K562 (cell line): ENCODE measurements at regions not wholly inside any gene's neighbourhood (a gene's known extent, or its start where the extent isn't known, plus 50 kb on each side); places are given as distances from the start of the nearest gene placed in this dataset.

Experiments used
- ATAC-seq: fragments of 200-7000 bp; cut with Tn5 transposase; 3 replicates; pipeline ENCODE4 v1.9.1; 2020; ENCODE audit warnings: moderate library complexity
- BruUV-seq: library from RNA; stranded (reverse); fragments of 400-500 nt; replicated peaks from 2 replicates; lab custom pipeline; 2021; lab: Mats Ljungman, UMichigan
- CTCF ChIA-PET: fragments of 300-600 bp; formaldehyde crosslinking; extraction: SDS; loops from one replicate; lab custom pipeline; 2021; ENCODE audit warnings: low intra/inter-chr PET ratio; lab: Yijun Ruan, JAX
- POLR2A ChIA-PET: fragments of 300-600, 350-650 bp; sonication (Branson Sonifier 250); formaldehyde crosslinking; extraction: SDS; loops from one replicate; lab custom pipeline; 2021; ENCODE audit warnings: antibody characterized with exemption, inconsistent platforms; lab: Yijun Ruan, JAX
- DNase-seq, 4 experiments: peaks; one replicate each; pipeline versions ENCODE4 v3.0.0 to v3.0.0-alpha.2; 2011 to 2018; ENCODE audit warnings: low spot score in 3 of 4, mixed read lengths in 3 of 4; ENCODE audit errors: extremely low read depth in 1 of 4
- FAIRE-seq: peaks from 2 replicates; lab custom pipeline; 2011; peaks lifted over from hg19 to GRCh38; lab: Jason Lieb, UNC
- H2AFZ ChIP-seq: 2 replicates; pipeline ENCODE4 v1.6.0; 2011; ENCODE audit warnings: low read depth, low read length, control low read depth, inconsistent platforms
- H3K27ac ChIP-seq: fragments of 200-600 bp; 3 replicates; pipeline ENCODE4 v1.8.0; 2011; ENCODE audit warnings: low read depth, mild to moderate bottlenecking, control low read depth, inconsistent platforms, low read length, moderate library complexity, mixed read lengths; ENCODE audit errors: extremely low read depth
- H3K27me3 ChIP-seq, 2 experiments: fragments of 300-600 bp in 1 of 2; 2 replicates in 1 of 2; 3 replicates in 1 of 2; pipeline versions ENCODE4 v1.6.0 to v1.8.0; 2011; ENCODE audit warnings: inconsistent platforms in 2 of 2, low read length in 2 of 2, mild to moderate bottlenecking in 1 of 2, mixed read lengths in 1 of 2, moderate library complexity in 1 of 2; ENCODE audit not compliant: control insufficient read depth in 2 of 2, insufficient read depth in 2 of 2
- H3K36me3 ChIP-seq: fragments of 300-600 bp; 3 replicates; pipeline ENCODE4 v1.8.0; 2011; ENCODE audit warnings: mild to moderate bottlenecking, low read length, inconsistent platforms; ENCODE audit not compliant: control insufficient read depth, insufficient read depth
- H3K4me1 ChIP-seq, 2 experiments: fragments of 200-600 bp in 1 of 2; replicated peaks in 1 of 2; 2 replicates in 1 of 2; 3 replicates in 1 of 2; pipeline versions ENCODE4 v1.5.1 to v1.8.0; 2011; ENCODE audit warnings: inconsistent platforms in 2 of 2, low read length in 2 of 2, mild to moderate bottlenecking in 1 of 2, mixed read lengths in 1 of 2, moderate library complexity in 1 of 2; ENCODE audit not compliant: control insufficient read depth in 2 of 2, insufficient read depth in 2 of 2
- H3K4me2 ChIP-seq: 2 replicates; pipeline ENCODE4 v1.6.1; 2011; ENCODE audit warnings: low read length, control low read depth, inconsistent platforms, mixed read lengths; ENCODE audit not compliant: insufficient read depth
- H3K4me3 ChIP-seq: fragments of 200-600 bp; sonication (generic), shearing (Covaris generic); 2 replicates; pipeline ENCODE4 v1.5.1; 2016; ENCODE audit warnings: control low read depth, inconsistent platforms
- H3K79me2 ChIP-seq: fragments of 200-600 bp; 3 replicates; pipeline ENCODE4 v1.8.0; 2011; ENCODE audit warnings: low read length, inconsistent platforms; ENCODE audit not compliant: control insufficient read depth, insufficient read depth
- H3K9ac ChIP-seq, 2 experiments: 2 replicates each; pipeline versions ENCODE4 v1.6.0 to v1.6.1; 2011; ENCODE audit warnings: low read depth in 2 of 2, low read length in 2 of 2, control low read depth in 1 of 2, inconsistent platforms in 1 of 2, mild to moderate bottlenecking in 1 of 2, mixed read lengths in 1 of 2; ENCODE audit not compliant: insufficient read depth in 1 of 2
- H3K9me1 ChIP-seq: one replicate; pipeline ENCODE4 v1.6.0; 2011; ENCODE audit warnings: inconsistent platforms, mild to moderate bottlenecking, low read length, moderate library complexity; ENCODE audit not compliant: control insufficient read depth, insufficient read depth
- H3K9me3 ChIP-seq: replicated peaks from 2 replicates; pipeline ENCODE4 v1.5.1; 2011; ENCODE audit warnings: low read depth, low read length, inconsistent platforms; ENCODE audit not compliant: control insufficient read depth, insufficient read depth
- H4K20me1 ChIP-seq: replicated peaks from 2 replicates; pipeline ENCODE4 v1.6.1; 2011; ENCODE audit warnings: low read length, inconsistent platforms, mixed read lengths; ENCODE audit not compliant: control insufficient read depth, insufficient read depth
- COPS2 ChIP-seq: fragments of 450-650 bp; conservative IDR thresholded peaks from 2 replicates; pipeline ENCODE4 v1.6.1; 2016; ENCODE audit warnings: mild to moderate bottlenecking, moderate library complexity
- DIDO1 ChIP-seq: fragments of 450-650 bp; IDR thresholded peaks from 2 replicates; pipeline ENCODE4 v1.6.1; 2016; ENCODE audit warnings: low read depth, missing biosample characterization, missing genetic modification characterization
- KAT8 ChIP-seq: fragments of 450-650 bp; IDR thresholded peaks from 2 replicates; pipeline ENCODE4 v1.6.1; 2016; ENCODE audit warnings: low read depth, mild to moderate bottlenecking
- MEF2A ChIP-seq: IDR thresholded peaks from 2 replicates; pipeline ENCODE4 v1.6.1; 2011; ENCODE audit warnings: low read depth, mild to moderate bottlenecking, low read length, moderate library complexity; ENCODE audit not compliant: control insufficient read depth
- MTF1 ChIP-seq: fragments of 250-450 bp; sonication (Bioruptor Pico); IDR thresholded peaks from 2 replicates; pipeline ENCODE4 v1.9.0; 2021; ENCODE audit warnings: moderate library complexity, mild to moderate bottlenecking, inconsistent platforms, borderline replicate concordance
- MYBL2 ChIP-seq, 2 experiments: fragments of 450-650 bp in 1 of 2; sonication (generic) in 1 of 2; formaldehyde crosslinking in 1 of 2; IDR thresholded peaks; 2 replicates each; pipeline versions ENCODE4 v1.6.1 to v1.8.1; 2017 to 2022; ENCODE audit warnings: borderline replicate concordance in 1 of 2, inconsistent platforms in 1 of 2, low read depth in 1 of 2, mild to moderate bottlenecking in 1 of 2, missing genetic modification reagents in 1 of 2, moderate library complexity in 1 of 2
- NFRKB ChIP-seq: fragments of 450-650 bp; IDR thresholded peaks from 2 replicates; pipeline ENCODE4 v1.6.1; 2016; ENCODE audit warnings: low read depth
- PURB ChIP-seq: sonication (generic); formaldehyde crosslinking; IDR thresholded peaks from 2 replicates; pipeline ENCODE4 v1.9.0; 2021; ENCODE audit warnings: low read depth, mild to moderate bottlenecking, missing genetic modification reagents
- RBBP5 ChIP-seq: fragments of 200-600 bp; sonication (generic); IDR thresholded peaks from 2 replicates; pipeline ENCODE4 v1.6.1; 2012; ENCODE audit warnings: borderline replicate concordance, mild to moderate bottlenecking, low read length, control low read depth, inconsistent platforms; ENCODE audit not compliant: insufficient read depth, poor library complexity, severe bottlenecking
- SMAD2 ChIP-seq: fragments of 150-350 bp; IDR thresholded peaks from 2 replicates; pipeline ENCODE4 v1.6.1; 2014; ENCODE audit warnings: low read depth, mild to moderate bottlenecking, low read length
- TEAD2 ChIP-seq: fragments of 450-650 bp; IDR thresholded peaks from 2 replicates; pipeline ENCODE4 v1.6.1; 2016; ENCODE audit warnings: missing genetic modification characterization, control low read depth, missing compliant biosample characterization
- ZEB2 ChIP-seq: fragments of 450-650 bp; IDR thresholded peaks from 2 replicates; pipeline ENCODE4 v1.6.1; 2016
- ZZZ3 ChIP-seq: fragments of 450-650 bp; IDR thresholded peaks from 2 replicates; pipeline ENCODE4 v1.6.1; 2016; ENCODE audit warnings: antibody characterized with exemption, mild to moderate bottlenecking, moderate library complexity
- WGBS: fragments of 100-300 bp; shearing (Covaris generic); methylation state at CpG from one replicate; pipeline ENCODE4 v1.1.6; 2016; ENCODE audit warnings: low coverage, mixed read lengths; ENCODE audit not compliant: insufficient coverage; ENCODE audit errors: missing lambda C conversion rate; 5-methylcytosine and 5-hydroxymethylcytosine counted together
- in situ Hi-C: fragments of 300-500 bp; cut with MboI; formaldehyde crosslinking; loops from 4 replicates; pipeline ENCODE4 v1.15.0; 2018; ENCODE audit warnings: inconsistent platforms, mixed read lengths
- intact Hi-C: fragments of 100-400 bp; cut with micrococcal nuclease; formaldehyde crosslinking; loops from 2 replicates; pipeline ENCODE4 v1.14.2; 2022
- TF ChIP-seq, protein P1 (sequence below): fragments of 250-450 bp; sonication (Bioruptor Pico); IDR thresholded peaks from 2 replicates; pipeline ENCODE4 v1.8.0; 2021; ENCODE audit warnings: borderline replicate concordance, mild to moderate bottlenecking, moderate library complexity; ENCODE audit not compliant: poor library complexity, severe bottlenecking
- TF ChIP-seq, protein P2 (sequence below): fragments of 250-450 bp; sonication (Bioruptor Pico); IDR thresholded peaks from 2 replicates; pipeline ENCODE4 v1.5.0; 2020; ENCODE audit warnings: mild to moderate bottlenecking, borderline replicate concordance
- TF ChIP-seq, protein P3 (sequence below): sonication (generic); formaldehyde crosslinking; IDR thresholded peaks from 2 replicates; pipeline ENCODE4 v1.8.0; 2023; ENCODE audit warnings: mild to moderate bottlenecking, missing genetic modification reagents
- TF ChIP-seq, protein P4 (sequence below): sonication (generic); formaldehyde crosslinking; IDR thresholded peaks from 2 replicates; pipeline ENCODE4 v1.8.0; 2022; ENCODE audit warnings: mild to moderate bottlenecking, missing genetic modification reagents

DNA sequence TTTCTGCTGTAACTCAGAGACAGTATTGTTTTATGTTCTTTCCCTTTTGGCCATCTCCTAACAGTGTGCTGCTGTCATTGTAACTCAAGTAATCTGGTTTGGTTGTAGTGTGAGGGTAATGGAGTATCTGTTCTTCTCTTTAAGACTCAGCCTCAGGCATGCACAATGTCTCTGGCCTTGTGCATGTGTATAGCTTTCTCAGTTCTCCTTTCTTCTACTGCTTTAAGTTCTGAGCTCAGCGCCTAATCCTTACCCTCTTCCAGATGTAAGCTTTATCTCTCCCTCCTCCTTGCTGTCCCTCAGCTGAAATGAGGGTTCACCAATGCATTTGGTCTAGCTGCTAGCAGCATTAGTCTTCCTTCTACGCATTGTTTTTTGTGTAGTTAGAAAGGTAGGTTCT, 1420.4 kb upstream of the PRMT6 start:
- Histone ChIP-seq H4K20me1 (no peaks in the 10 kb centered on the region), H3K27me3 (no peaks in the 10 kb centered on the region), H2AFZ (no peak overlapping the region), H3K9me3 (no peaks in the 10 kb centered on the region), H3K9me1 (no peaks in the 10 kb centered on the region), H3K79me2 (no peaks in the 10 kb centered on the region), H3K36me3 (no peaks in the 10 kb centered on the region), H3K27ac (no peak overlapping the region), H3K4me2 (no peak overlapping the region), H3K9ac (no peak overlapping the region), H3K4me3 (no peak overlapping the region), H3K4me1 (no peaks in the 10 kb centered on the region)
- no TSS peak for BruUV-seq
- 0% methylated on average over 1 of the region's 2 CpGs for WGBS
- POLR2A ChIA-PET: no interaction called here
- no peak for FAIRE-seq
- in situ Hi-C loops (no loop called here), intact Hi-C loops (no loop called here)
- CTCF ChIA-PET: no interaction called here
- no peak for DNase-seq
- ATAC-seq: no peak
- no peak for TF ChIP-seq MEF2A
- TF ChIP-seq, protein P1, sequence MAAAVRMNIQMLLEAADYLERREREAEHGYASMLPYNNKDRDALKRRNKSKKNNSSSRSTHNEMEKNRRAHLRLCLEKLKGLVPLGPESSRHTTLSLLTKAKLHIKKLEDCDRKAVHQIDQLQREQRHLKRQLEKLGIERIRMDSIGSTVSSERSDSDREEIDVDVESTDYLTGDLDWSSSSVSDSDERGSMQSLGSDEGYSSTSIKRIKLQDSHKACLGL (CRISPR knock-in tag): no peak
- TF ChIP-seq PURB (CRISPR knock-in tag): no peak
- TF ChIP-seq, protein P2, sequence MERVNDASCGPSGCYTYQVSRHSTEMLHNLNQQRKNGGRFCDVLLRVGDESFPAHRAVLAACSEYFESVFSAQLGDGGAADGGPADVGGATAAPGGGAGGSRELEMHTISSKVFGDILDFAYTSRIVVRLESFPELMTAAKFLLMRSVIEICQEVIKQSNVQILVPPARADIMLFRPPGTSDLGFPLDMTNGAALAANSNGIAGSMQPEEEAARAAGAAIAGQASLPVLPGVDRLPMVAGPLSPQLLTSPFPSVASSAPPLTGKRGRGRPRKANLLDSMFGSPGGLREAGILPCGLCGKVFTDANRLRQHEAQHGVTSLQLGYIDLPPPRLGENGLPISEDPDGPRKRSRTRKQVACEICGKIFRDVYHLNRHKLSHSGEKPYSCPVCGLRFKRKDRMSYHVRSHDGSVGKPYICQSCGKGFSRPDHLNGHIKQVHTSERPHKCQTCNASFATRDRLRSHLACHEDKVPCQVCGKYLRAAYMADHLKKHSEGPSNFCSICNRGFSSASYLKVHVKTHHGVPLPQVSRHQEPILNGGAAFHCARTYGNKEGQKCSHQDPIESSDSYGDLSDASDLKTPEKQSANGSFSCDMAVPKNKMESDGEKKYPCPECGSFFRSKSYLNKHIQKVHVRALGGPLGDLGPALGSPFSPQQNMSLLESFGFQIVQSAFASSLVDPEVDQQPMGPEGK (CRISPR knock-in tag): no peak
- no peak for TF ChIP-seq DIDO1
- TF ChIP-seq SMAD2: no peak
- no peak for TF ChIP-seq TEAD2 (tag)
- TF ChIP-seq ZEB2: no peak
- no peak for TF ChIP-seq NFRKB
- TF ChIP-seq KAT8: no peak
- TF ChIP-seq MTF1 (CRISPR knock-in tag): no peak
- TF ChIP-seq, protein P3, sequence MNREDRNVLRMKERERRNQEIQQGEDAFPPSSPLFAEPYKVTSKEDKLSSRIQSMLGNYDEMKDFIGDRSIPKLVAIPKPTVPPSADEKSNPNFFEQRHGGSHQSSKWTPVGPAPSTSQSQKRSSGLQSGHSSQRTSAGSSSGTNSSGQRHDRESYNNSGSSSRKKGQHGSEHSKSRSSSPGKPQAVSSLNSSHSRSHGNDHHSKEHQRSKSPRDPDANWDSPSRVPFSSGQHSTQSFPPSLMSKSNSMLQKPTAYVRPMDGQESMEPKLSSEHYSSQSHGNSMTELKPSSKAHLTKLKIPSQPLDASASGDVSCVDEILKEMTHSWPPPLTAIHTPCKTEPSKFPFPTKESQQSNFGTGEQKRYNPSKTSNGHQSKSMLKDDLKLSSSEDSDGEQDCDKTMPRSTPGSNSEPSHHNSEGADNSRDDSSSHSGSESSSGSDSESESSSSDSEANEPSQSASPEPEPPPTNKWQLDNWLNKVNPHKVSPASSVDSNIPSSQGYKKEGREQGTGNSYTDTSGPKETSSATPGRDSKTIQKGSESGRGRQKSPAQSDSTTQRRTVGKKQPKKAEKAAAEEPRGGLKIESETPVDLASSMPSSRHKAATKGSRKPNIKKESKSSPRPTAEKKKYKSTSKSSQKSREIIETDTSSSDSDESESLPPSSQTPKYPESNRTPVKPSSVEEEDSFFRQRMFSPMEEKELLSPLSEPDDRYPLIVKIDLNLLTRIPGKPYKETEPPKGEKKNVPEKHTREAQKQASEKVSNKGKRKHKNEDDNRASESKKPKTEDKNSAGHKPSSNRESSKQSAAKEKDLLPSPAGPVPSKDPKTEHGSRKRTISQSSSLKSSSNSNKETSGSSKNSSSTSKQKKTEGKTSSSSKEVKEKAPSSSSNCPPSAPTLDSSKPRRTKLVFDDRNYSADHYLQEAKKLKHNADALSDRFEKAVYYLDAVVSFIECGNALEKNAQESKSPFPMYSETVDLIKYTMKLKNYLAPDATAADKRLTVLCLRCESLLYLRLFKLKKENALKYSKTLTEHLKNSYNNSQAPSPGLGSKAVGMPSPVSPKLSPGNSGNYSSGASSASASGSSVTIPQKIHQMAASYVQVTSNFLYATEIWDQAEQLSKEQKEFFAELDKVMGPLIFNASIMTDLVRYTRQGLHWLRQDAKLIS (CRISPR knock-in tag): no peak
- TF ChIP-seq MYBL2 (IDR thresholded peaks at IDR 0.05; ENCODE audit: low read depth): no peak
- no peak for TF ChIP-seq MYBL2 (CRISPR knock-in tag; IDR thresholded peaks at IDR 0.05; ENCODE audit: borderline replicate concordance)
- no peak for TF ChIP-seq COPS2
- no peak for TF ChIP-seq ZZZ3
- TF ChIP-seq, protein P4, sequence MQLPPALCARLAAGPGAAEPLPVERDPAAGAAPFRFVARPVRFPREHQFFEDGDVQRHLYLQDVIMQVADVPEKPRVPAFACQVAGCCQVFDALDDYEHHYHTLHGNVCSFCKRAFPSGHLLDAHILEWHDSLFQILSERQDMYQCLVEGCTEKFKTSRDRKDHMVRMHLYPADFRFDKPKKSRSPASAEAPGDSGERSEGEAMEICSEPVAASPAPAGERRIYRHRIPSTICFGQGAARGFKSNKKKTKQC (CRISPR knock-in tag): no peak
- no peak for TF ChIP-seq RBBP5
